ENCODE measurements at regions not wholly inside any gene's neighbourhood (a gene's known extent, or its start where the extent isn't known, plus 50 kb on each side); places are given as distances from the start of the nearest gene placed in this dataset.

- H3K4me1 ChIP-seq (ENCODE audit: low read depth) = no peaks in the 10 kb centered on the region
- no peak for DNase-seq
- no peak overlapping the region for H3K4me3 ChIP-seq
- no peaks in the 10 kb centered on the region for H3K36me3 ChIP-seq (ENCODE audit: low read depth)
- H3K9me3 ChIP-seq = no peaks in the 10 kb centered on the region
- no peak for TF ChIP-seq CTCF (IDR thresholded peaks at IDR 0.05)
- intact Hi-C loops (cut with DNase I, micrococcal nuclease) = loop anchor here in 1 of 2 donors (10.0 kb wide), 1 partner anchor 243 kb away; no protein-coding TSS in a partner anchor
- no peak for ATAC-seq
These were observed 92.5 kb upstream of the MAP2 start for GRCh38 chr2:209331291-209331844.

GRCh38 chr2:209334188-209335017 is 89.4 kb upstream of the MAP2 start:
- Histone ChIP-seq H3K36me3 (ENCODE audit: low read depth) (no peaks in the 10 kb centered on the region), H3K4me3 (no peak overlapping the region), H3K9me3 (no peaks in the 10 kb centered on the region), H3K4me1 (ENCODE audit: low read depth) (no peaks in the 10 kb centered on the region)
- peak; percentile 50 for TF ChIP-seq CTCF (IDR thresholded peaks at IDR 0.05)
- ATAC-seq (peak; percentile 43), DNase-seq (peak in 2 of 3 donors; percentile 31 to 38)
- intact Hi-C loops (cut with DNase I, micrococcal nuclease) = loop anchor here in 1 of 2 donors (10.0 kb wide), 1 partner anchor 240 kb away; no protein-coding TSS in a partner anchor

GRCh38 chr2:209340522-209340921 is 83.3 kb upstream of the MAP2 start:
- Histone ChIP-seq H3K4me1 (ENCODE audit: low read depth) (no peaks in the 10 kb centered on the region), H3K9me3 (no peaks in the 10 kb centered on the region), H3K4me3 (no peak overlapping the region), H3K36me3 (ENCODE audit: low read depth) (no peaks in the 10 kb centered on the region)
- no peak for DNase-seq
- intact Hi-C loops (cut with DNase I, micrococcal nuclease) = no loop called here
- no peak for ATAC-seq
- no peak for TF ChIP-seq CTCF (IDR thresholded peaks at IDR 0.05)

- ATAC-seq (no peak), DNase-seq (no peak)
- Histone ChIP-seq H3K4me1 (ENCODE audit: low read depth) (no peaks in the 10 kb centered on the region), H3K4me3 (no peak overlapping the region), H3K9me3 (no peaks in the 10 kb centered on the region), H3K36me3 (ENCODE audit: low read depth) (no peaks in the 10 kb centered on the region)
- TF ChIP-seq CTCF (IDR thresholded peaks at IDR 0.05) = no peak
- intact Hi-C loops (cut with DNase I, micrococcal nuclease) = no loop called here
These were observed 79.5 kb upstream of the MAP2 start for GRCh38 chr2:209344349-209344748.

GRCh38 chr2:209348433-209348832 is 75.4 kb upstream of the MAP2 start:
- no peak for TF ChIP-seq CTCF (IDR thresholded peaks at IDR 0.05)
- ATAC-seq = no peak
- no peaks in the 10 kb centered on the region for H3K4me1 ChIP-seq (ENCODE audit: low read depth)
- H3K4me3 ChIP-seq = no peak overlapping the region
- H3K9me3 ChIP-seq = no peaks in the 10 kb centered on the region
- no peak for DNase-seq
- intact Hi-C loops (cut with DNase I, micrococcal nuclease) = no loop called here
- no peaks in the 10 kb centered on the region for H3K36me3 ChIP-seq (ENCODE audit: low read depth)
